Neural crest cell (in vitro differentiated cells): ENCODE measurements at regions not wholly inside any gene's neighbourhood (a gene's known extent, or its start where the extent isn't known, plus 50 kb on each side); places are given as distances from the start of the nearest gene placed in this dataset.
"Not testable (repeated sequence)": the region's sequence is repeated elsewhere in the genome, so short reads cannot be mapped to it uniquely, and the experiment has no call there.

ENCODE experiments used
- DNase-seq: peaks from one replicate; pipeline ENCODE4 v3.0.0; 2021; ENCODE audit warnings: low read depth, mixed read lengths, low spot score
- H3K27ac Mint-ChIP-seq: one replicate; pipeline ENCODE4 v1.8.0; 2021; ENCODE audit warnings: mild to moderate bottlenecking, mixed read lengths; ENCODE audit not compliant: unreplicated experiment
- H3K27me3 Mint-ChIP-seq: 2 replicates; pipeline ENCODE4 v1.8.0; 2021; ENCODE audit warnings: low read depth, mild to moderate bottlenecking, mixed read lengths
- H3K36me3 Mint-ChIP-seq: 2 replicates; pipeline ENCODE4 v1.8.0; 2021; ENCODE audit warnings: low read depth, mild to moderate bottlenecking, mixed read lengths
- H3K4me1 Mint-ChIP-seq: 2 replicates; pipeline ENCODE4 v1.8.0; 2021; ENCODE audit warnings: mixed read lengths
- H3K4me3 Mint-ChIP-seq: one replicate; pipeline ENCODE4 v1.8.0; 2021; ENCODE audit warnings: mild to moderate bottlenecking, mixed read lengths
- H3K9me3 Mint-ChIP-seq: 2 replicates; pipeline ENCODE4 v1.8.0; 2021; ENCODE audit warnings: mixed read lengths
- TF ChIP-seq, protein P1 (sequence below): fragments of 200-600 bp; sonication (generic); conservative IDR thresholded peaks from 2 replicates; pipeline ENCODE4 v1.5.0; 2021; ENCODE audit warnings: antibody characterized with exemption, mild to moderate bottlenecking

- Mint-ChIP-seq H3K9me3 (peaks cover 5% of the 10 kb centered on the region), H3K27ac (no peak overlapping the region), H3K36me3 (peaks cover 4% of the 10 kb centered on the region), H3K4me3 (no peak overlapping the region), H3K4me1 (no peaks in the 10 kb centered on the region), H3K27me3 (no peaks in the 10 kb centered on the region)
- TF ChIP-seq, protein P1, sequence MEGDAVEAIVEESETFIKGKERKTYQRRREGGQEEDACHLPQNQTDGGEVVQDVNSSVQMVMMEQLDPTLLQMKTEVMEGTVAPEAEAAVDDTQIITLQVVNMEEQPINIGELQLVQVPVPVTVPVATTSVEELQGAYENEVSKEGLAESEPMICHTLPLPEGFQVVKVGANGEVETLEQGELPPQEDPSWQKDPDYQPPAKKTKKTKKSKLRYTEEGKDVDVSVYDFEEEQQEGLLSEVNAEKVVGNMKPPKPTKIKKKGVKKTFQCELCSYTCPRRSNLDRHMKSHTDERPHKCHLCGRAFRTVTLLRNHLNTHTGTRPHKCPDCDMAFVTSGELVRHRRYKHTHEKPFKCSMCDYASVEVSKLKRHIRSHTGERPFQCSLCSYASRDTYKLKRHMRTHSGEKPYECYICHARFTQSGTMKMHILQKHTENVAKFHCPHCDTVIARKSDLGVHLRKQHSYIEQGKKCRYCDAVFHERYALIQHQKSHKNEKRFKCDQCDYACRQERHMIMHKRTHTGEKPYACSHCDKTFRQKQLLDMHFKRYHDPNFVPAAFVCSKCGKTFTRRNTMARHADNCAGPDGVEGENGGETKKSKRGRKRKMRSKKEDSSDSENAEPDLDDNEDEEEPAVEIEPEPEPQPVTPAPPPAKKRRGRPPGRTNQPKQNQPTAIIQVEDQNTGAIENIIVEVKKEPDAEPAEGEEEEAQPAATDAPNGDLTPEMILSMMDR, result no peak
- DNase-seq, result no peak
These were observed 384.8 kb downstream of the TMEM121 start for GRCh38 chr14:105911006-105911847.

DNA sequence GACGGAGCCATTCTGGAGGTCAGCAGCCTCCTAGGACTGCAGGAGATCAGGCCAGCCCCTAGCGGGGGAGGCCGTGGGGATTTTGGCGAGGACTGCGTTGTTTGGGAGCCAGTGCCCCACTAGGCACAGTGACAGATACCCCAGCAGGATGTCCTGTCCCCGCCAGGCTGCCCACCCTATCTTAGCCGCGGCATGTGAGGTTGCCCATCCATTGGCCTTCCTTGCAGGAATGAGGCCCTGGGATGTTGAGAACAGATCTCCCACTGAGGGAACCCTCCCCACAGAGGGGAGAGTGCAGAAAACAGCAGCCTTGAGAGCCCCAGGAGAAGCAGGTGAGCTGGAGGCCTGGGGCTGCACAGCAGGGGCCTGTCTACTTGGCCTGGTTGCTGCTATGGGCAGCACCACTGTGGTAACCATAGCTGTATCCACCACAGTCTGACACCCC is 385.5 kb downstream of the TMEM121 start:
- not testable (repeated sequence) for H3K27ac Mint-ChIP-seq, H3K4me3 Mint-ChIP-seq, H3K4me1 Mint-ChIP-seq, H3K9me3 Mint-ChIP-seq, H3K36me3 Mint-ChIP-seq, DNase-seq, H3K27me3 Mint-ChIP-seq

- no peaks in the 10 kb centered on the region for H3K4me1 Mint-ChIP-seq
- no peaks in the 10 kb centered on the region for H3K27me3 Mint-ChIP-seq
- no peak overlapping the region for H3K4me3 Mint-ChIP-seq
- H3K9me3 Mint-ChIP-seq, result peaks cover 5% of the 10 kb centered on the region
- H3K27ac Mint-ChIP-seq, result no peak overlapping the region
- H3K36me3 Mint-ChIP-seq, result peaks cover 4% of the 10 kb centered on the region
- no peak for DNase-seq
- TF ChIP-seq, protein P1, result no peak
These were observed 386.3 kb downstream of the TMEM121 start for GRCh38 chr14:105912641-105913180.

DNA sequence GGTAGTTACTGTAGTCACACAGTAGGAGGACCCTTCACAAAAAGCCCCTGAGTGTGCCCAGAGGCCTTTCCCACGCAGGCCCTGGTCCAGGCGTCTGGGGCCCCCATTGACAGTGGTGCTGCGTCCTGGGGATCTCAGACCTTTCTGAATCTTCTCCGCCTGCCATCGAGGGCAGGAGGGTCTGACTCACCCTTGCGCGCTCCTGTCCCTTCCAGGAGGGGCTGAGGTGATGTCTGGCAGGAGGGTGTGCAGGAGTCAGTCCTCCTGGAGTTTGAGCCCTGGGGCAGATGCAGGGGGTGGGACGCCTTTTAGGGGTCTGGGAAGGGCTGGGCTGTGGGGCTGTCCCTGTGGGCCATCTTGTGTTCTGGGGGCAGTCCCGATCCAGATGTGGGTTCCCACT is 386.8 kb downstream of the TMEM121 start:
- TF ChIP-seq, protein P1, result no peak
- H3K4me3 Mint-ChIP-seq, result no peak overlapping the region
- peaks cover 4% of the 10 kb centered on the region for H3K36me3 Mint-ChIP-seq
- no peak for DNase-seq
- no peaks in the 10 kb centered on the region for H3K4me1 Mint-ChIP-seq
- no peaks in the 10 kb centered on the region for H3K27me3 Mint-ChIP-seq
- H3K9me3 Mint-ChIP-seq, result peaks cover 5% of the 10 kb centered on the region
- no peak overlapping the region for H3K27ac Mint-ChIP-seq

DNA sequence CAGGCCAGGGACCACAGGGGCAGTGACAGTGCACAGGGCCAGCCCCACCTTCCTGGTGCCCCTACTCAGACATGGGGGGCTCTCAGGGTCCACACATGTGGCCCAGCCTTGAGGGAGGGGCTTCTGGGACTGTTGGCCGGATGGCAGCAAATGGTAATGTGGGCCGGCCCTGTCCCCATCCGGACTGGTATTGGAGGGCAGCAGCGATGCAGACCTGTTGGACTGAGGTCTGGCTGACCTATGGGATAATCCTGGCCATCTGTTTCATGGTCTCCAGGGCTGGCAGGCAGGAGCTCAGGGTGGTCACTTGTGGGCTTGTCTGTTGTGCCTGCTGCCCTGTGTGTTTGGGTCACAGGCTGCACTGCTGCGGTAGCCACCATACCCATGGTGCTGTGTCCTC is 387.5 kb downstream of the TMEM121 start:
- Mint-ChIP-seq H3K9me3 (peaks cover 5% of the 10 kb centered on the region), H3K36me3 (peaks cover 4% of the 10 kb centered on the region), H3K27ac (no peak overlapping the region), H3K27me3 (no peaks in the 10 kb centered on the region), H3K4me3 (no peak overlapping the region), H3K4me1 (no peaks in the 10 kb centered on the region)
- no peak for DNase-seq
- TF ChIP-seq, protein P1, result no peak

DNA sequence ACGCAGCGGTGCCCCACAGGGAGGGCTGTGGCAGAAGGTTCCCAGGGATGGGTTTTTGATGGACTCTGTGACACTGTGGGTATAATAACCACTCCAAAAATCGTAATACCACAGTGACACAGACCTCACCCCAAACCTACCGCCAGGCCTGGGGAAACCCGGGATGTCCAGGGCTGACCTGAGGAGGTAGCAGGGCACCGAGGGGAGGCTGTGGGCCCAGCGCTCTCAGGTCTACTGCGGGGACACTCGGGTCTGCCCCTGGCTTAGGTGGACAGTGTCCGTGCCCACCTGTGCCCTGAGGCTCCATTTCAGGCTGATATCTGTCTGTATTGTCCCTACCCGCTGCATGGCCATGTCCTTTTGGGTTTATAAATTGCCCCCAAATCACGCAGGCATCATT is 387.9 kb downstream of the TMEM121 start:
- H3K9me3 Mint-ChIP-seq, H3K4me1 Mint-ChIP-seq, H3K36me3 Mint-ChIP-seq, H3K27me3 Mint-ChIP-seq, H3K4me3 Mint-ChIP-seq, H3K27ac Mint-ChIP-seq, DNase-seq: not testable (repeated sequence)
